Upper lobe of left lung (tissue), 4 donors: ENCODE measurements at regions not wholly inside any gene's neighbourhood (a gene's known extent, or its start where the extent isn't known, plus 50 kb on each side); places are given as distances from the start of the nearest gene placed in this dataset.

Experiments used
- CTCF ChIP-seq, 6 experiments: fragments of 450-650 bp in 4 of 6; fragments of 200-600 bp in 2 of 6; sonication (generic) in 2 of 6; IDR thresholded peaks; one replicate each; pipeline ENCODE4 v1.5.1; 2016 to 2019; ENCODE audit warnings: antibody characterized with exemption in 6 of 6
- POLR2A ChIP-seq, 4 donors: fragments of 450-650 bp; IDR thresholded peaks; one replicate each; pipeline ENCODE4 v1.5.1; 2016 to 2017; ENCODE audit warnings: antibody characterized with exemption in 4 of 4, mild to moderate bottlenecking in 2 of 4
- POLR2AphosphoS5 ChIP-seq, 2 donors: sonication (generic); formaldehyde crosslinking; IDR thresholded peaks; one replicate each; pipeline ENCODE4 v1.5.1; 2017; ENCODE audit warnings: antibody characterized with exemption in 2 of 2

DNA sequence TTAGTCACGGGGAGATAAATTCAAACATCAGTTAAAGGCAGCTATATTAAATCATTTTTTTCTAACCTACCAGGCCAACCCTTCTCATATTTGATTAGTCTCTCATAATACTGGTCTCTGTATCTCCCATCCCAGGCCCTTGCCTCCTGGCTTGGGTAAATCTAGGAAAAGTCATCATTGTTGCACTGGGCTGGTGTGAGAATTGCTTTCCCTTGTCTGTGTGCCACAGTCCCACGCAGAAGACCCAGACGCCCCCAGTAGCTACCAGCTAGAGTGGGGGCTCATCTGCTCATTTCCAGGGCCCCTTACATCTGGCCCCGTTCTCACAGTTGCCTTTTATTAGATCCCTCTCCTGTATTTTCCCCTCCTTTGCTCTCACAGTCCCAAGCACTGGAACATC, 67.6 kb upstream of the VIPR2 start:
- no peak for TF ChIP-seq CTCF (IDR thresholded peaks at IDR 0.05)
- TF ChIP-seq POLR2AphosphoS5 (IDR thresholded peaks at IDR 0.05): no peak
- no peak for TF ChIP-seq POLR2A (IDR thresholded peaks at IDR 0.05)
